Natural killer cell (primary cell): ENCODE measurements at regions not wholly inside any gene's neighbourhood (a gene's known extent, or its start where the extent isn't known, plus 50 kb on each side); places are given as distances from the start of the nearest gene placed in this dataset.

Source experiments
- ATAC-seq, 3 donors: fragments of 150-1000 bp in 2 of 3; fragments of 200-7000 bp in 1 of 3; cut with Tn5 transposase; 1 replicate in 1 of 3; 2 replicates in 2 of 3; pipeline ENCODE4 v1.10.0; 2021; ENCODE audit warnings: mild to moderate bottlenecking in 2 of 3, moderate library complexity in 2 of 3
- DNase-seq, 2 donors: peaks; one replicate each; pipeline versions ENCODE4 v3.0.0 to v3.0.0-alpha.2; 2013 to 2021; ENCODE audit warnings: mixed read lengths in 1 of 2
- H3K27ac ChIP-seq: one replicate; pipeline ENCODE4 v1.5.1; 2013; ENCODE audit warnings: mild to moderate bottlenecking, low read length
- H3K27me3 ChIP-seq: one replicate; pipeline ENCODE4 v1.6.1; 2013; ENCODE audit warnings: low read length; ENCODE audit not compliant: control insufficient read depth, insufficient read depth
- H3K36me3 ChIP-seq: one replicate; pipeline ENCODE4 v1.6.1; 2013; ENCODE audit warnings: low read length; ENCODE audit not compliant: control insufficient read depth, insufficient read depth
- H3K4me1 ChIP-seq: one replicate; pipeline ENCODE4 v1.6.1; 2013; ENCODE audit warnings: low read length; ENCODE audit not compliant: control insufficient read depth, insufficient read depth
- H3K4me3 ChIP-seq: one replicate; pipeline ENCODE4 v1.5.1; 2013; ENCODE audit warnings: low read length
- H3K9me3 ChIP-seq: one replicate; pipeline ENCODE4 v1.6.1; 2013; ENCODE audit warnings: low read length; ENCODE audit not compliant: control insufficient read depth, insufficient read depth
- H3K27ac Mint-ChIP-seq, 2 donors: one replicate each; pipeline ENCODE4 v1.8.0; 2022; ENCODE audit warnings: mild to moderate bottlenecking in 2 of 2, mixed read lengths in 2 of 2, moderate library complexity in 1 of 2
- H3K27me3 Mint-ChIP-seq, 2 donors: one replicate each; pipeline ENCODE4 v1.8.0; 2022; ENCODE audit warnings: low read depth in 2 of 2, mixed read lengths in 2 of 2
- H3K36me3 Mint-ChIP-seq: one replicate; pipeline ENCODE4 v1.8.0; 2022; ENCODE audit warnings: mixed read lengths
- H3K4me1 Mint-ChIP-seq, 2 donors: one replicate each; pipeline ENCODE4 v1.8.0; 2022; ENCODE audit warnings: mixed read lengths in 2 of 2
- H3K4me3 Mint-ChIP-seq: one replicate; pipeline ENCODE4 v1.8.0; 2022; ENCODE audit warnings: mild to moderate bottlenecking, moderate library complexity, mixed read lengths
- H3K9me3 Mint-ChIP-seq, 2 donors: one replicate each; pipeline ENCODE4 v1.8.0; 2022; ENCODE audit warnings: mixed read lengths in 2 of 2
- WGBS: methylation state at CpG from one replicate; pipeline ENCODE4 v1.1.7; 2013; ENCODE audit warnings: missing lambda C conversion rate; ENCODE audit not compliant: insufficient coverage; 5-methylcytosine and 5-hydroxymethylcytosine counted together
- intact Hi-C: fragments of 100-400 bp; cut with micrococcal nuclease; formaldehyde crosslinking; loops from one replicate; pipeline ENCODE4 v1.14.2; 2022
- TF ChIP-seq, protein P1 (sequence below): fragments of 200-600 bp; IDR thresholded peaks from one replicate; pipeline ENCODE4 v1.8.0; 2022; ENCODE audit warnings: antibody characterized with exemption

DNA sequence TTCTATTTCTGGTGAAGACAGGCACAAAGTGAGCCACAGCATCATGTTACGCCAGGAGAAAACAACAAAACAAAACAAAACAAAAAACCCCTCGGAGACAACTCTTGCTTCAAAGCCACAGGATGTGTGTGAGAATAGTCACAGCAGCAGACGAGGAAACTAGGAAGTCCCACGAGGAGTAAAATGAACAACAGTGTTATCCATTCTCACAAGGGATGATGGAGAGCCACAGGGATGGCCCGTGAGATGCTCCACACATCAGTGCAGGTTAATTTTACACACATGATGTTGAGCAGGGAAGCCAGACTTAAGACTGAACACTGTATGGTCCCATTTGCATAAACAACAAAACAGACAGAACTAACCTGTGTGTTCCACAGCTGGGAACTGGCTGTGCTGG lies 128.5 kb upstream of the TMEM18 start:
- ATAC-seq: no peak
- intact Hi-C loops: no loop called here

DNA sequence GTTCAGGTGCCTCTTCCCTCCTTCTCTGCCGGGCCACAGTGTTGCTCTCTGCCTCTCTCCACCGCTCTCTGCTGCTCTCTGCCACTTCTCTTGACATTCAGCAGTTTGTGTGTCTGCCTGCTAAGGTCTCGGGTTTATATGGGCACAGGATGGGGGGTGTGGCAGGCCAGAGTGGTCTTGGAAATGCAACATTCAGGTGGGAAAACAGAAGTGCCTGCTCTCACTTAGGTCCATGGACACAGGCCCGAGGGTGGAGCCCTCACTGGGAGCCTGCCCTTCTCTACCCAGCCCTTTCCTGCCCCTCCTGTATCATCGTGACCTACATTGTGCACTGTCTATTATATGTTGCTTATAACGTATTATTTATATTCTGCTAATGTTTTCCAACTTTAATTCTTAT lies 120.8 kb upstream of the TMEM18 start:
- no peak for ATAC-seq
- TF ChIP-seq, protein P1, sequence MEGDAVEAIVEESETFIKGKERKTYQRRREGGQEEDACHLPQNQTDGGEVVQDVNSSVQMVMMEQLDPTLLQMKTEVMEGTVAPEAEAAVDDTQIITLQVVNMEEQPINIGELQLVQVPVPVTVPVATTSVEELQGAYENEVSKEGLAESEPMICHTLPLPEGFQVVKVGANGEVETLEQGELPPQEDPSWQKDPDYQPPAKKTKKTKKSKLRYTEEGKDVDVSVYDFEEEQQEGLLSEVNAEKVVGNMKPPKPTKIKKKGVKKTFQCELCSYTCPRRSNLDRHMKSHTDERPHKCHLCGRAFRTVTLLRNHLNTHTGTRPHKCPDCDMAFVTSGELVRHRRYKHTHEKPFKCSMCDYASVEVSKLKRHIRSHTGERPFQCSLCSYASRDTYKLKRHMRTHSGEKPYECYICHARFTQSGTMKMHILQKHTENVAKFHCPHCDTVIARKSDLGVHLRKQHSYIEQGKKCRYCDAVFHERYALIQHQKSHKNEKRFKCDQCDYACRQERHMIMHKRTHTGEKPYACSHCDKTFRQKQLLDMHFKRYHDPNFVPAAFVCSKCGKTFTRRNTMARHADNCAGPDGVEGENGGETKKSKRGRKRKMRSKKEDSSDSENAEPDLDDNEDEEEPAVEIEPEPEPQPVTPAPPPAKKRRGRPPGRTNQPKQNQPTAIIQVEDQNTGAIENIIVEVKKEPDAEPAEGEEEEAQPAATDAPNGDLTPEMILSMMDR: no peak
- Histone ChIP-seq H3K36me3 (no peaks in the 10 kb centered on the region), H3K9me3 (no peaks in the 10 kb centered on the region), H3K27me3 (no peaks in the 10 kb centered on the region), H3K4me3 (no peak overlapping the region), H3K4me1 (no peaks in the 10 kb centered on the region), H3K27ac (no peak overlapping the region)
- H3K4me3 Mint-ChIP-seq: no peak overlapping the region
- no peak overlapping the region for H3K27ac Mint-ChIP-seq
- no peaks in the 10 kb centered on the region for H3K36me3 Mint-ChIP-seq
- intact Hi-C loops: no loop called here
- no peaks in the 10 kb centered on the region for H3K9me3 Mint-ChIP-seq
- 78% methylated on average over 4 of the region's 6 CpGs for WGBS
- H3K27me3 Mint-ChIP-seq: peaks cover under 1 to 3% of the 10 kb centered on the region in 2 donors
- no peaks in the 10 kb centered on the region for H3K4me1 Mint-ChIP-seq
- DNase-seq: no peak

More for the DNA sequence above, 128.5 kb upstream of the TMEM18 start:
- Histone ChIP-seq H3K27ac (no peak overlapping the region), H3K9me3 (no peaks in the 10 kb centered on the region), H3K27me3 (no peaks in the 10 kb centered on the region), H3K4me1 (no peaks in the 10 kb centered on the region), H3K36me3 (no peaks in the 10 kb centered on the region), H3K4me3 (no peak overlapping the region)
- no peaks in the 10 kb centered on the region for H3K36me3 Mint-ChIP-seq
- H3K4me3 Mint-ChIP-seq: no peak overlapping the region
- H3K9me3 Mint-ChIP-seq: no peaks in the 10 kb centered on the region
- H3K4me1 Mint-ChIP-seq: no peaks in the 10 kb centered on the region
- TF ChIP-seq, protein P1: no peak
- DNase-seq: no peak
- WGBS: 66% methylated on average over 5 of the region's 5 CpGs
- peaks cover 0 to 7% of the 10 kb centered on the region in 2 donors for H3K27me3 Mint-ChIP-seq
- no peak overlapping the region for H3K27ac Mint-ChIP-seq

DNA sequence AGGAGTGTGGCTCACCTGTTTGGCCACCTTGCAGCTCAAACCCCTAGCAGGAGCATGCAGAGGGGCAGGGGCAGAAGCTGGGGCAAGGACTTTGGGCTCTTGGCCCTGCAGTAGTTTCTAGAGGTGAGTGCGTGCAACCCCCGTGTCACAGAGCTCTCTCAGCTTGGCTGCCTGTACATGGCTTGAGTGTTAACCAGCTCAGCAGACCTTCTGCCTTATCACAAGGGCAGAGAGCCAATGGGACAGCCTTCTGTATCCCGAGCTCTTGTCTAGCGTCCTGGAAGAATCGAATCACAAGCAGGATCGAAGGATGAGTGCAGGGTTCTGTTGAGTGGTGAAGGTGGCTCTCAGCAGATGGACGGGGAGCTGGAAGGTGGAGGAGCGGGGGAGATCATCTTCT lies 120.3 kb upstream of the TMEM18 start:
- H3K4me1 Mint-ChIP-seq: no peaks in the 10 kb centered on the region
- Histone ChIP-seq H3K4me1 (no peaks in the 10 kb centered on the region), H3K36me3 (no peaks in the 10 kb centered on the region), H3K9me3 (no peaks in the 10 kb centered on the region), H3K4me3 (no peak overlapping the region), H3K27me3 (no peaks in the 10 kb centered on the region), H3K27ac (no peak overlapping the region)
- no peaks in the 10 kb centered on the region for H3K9me3 Mint-ChIP-seq
- no peak overlapping the region for H3K4me3 Mint-ChIP-seq
- TF ChIP-seq, protein P1: no peak
- 92% methylated on average over 8 of the region's 8 CpGs for WGBS
- no peaks in the 10 kb centered on the region for H3K36me3 Mint-ChIP-seq
- H3K27ac Mint-ChIP-seq: no peak overlapping the region
- DNase-seq (no peak), ATAC-seq (no peak)
- intact Hi-C loops: no loop called here
- H3K27me3 Mint-ChIP-seq: peaks cover 4 to 5% of the 10 kb centered on the region in 2 donors

DNA sequence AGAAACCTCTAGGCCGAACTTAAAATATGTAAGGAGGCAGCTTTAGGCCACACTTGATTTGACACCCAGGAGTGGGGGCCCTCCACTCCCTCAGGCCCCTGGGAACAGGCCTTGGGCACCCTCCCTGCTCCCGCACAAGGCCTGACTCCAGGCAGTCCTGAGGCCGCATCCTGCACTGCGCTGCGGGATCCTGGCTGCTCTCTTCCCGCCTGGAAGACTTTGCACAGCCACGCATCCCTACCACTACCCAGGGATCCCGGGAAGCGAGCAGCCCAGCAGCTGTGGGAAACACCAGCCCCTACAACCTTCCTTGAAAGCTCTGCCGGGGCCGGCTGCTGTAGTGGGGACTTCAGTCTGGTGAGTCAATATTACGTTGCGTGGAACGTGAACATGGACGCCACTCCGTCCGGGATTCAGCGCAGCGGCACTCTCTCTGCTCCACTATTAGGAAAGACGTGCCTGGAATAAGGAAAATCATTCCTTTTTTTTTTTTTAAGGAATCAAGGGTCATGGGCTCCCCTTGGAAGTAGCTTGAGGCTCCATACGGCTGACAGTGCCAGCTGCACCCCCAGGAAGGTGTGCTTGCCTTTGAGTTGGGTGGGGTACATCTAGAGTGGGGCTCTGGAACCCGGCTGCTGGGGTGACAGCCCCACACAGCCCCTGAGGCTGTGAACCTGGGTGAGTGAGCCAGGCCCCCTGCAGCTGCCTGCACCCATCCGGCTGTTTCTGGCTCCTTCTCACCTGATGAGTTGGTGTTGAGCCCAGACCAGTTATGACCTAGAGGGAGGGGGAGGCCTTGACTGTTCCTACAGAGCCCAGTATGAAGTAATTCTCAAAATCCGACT lies 119.2 kb upstream of the TMEM18 start:
- H3K27me3 Mint-ChIP-seq: peaks cover 5 to 11% of the 10 kb centered on the region in 2 donors
- no peak overlapping the region for H3K4me3 ChIP-seq
- H3K9me3 ChIP-seq: no peaks in the 10 kb centered on the region
- DNase-seq: no peak
- no peaks in the 10 kb centered on the region for H3K4me1 Mint-ChIP-seq
- H3K4me1 ChIP-seq: no peaks in the 10 kb centered on the region
- H3K27ac ChIP-seq: no peak overlapping the region
- H3K27me3 ChIP-seq: no peaks in the 10 kb centered on the region
- H3K36me3 Mint-ChIP-seq: no peaks in the 10 kb centered on the region
- no peaks in the 10 kb centered on the region for H3K36me3 ChIP-seq
- ATAC-seq: no peak
- WGBS: 93% methylated on average over 23 of the region's 24 CpGs
- TF ChIP-seq, protein P1: no peak
- no peak overlapping the region for H3K27ac Mint-ChIP-seq
- no peaks in the 10 kb centered on the region for H3K9me3 Mint-ChIP-seq
- intact Hi-C loops: no loop called here
- H3K4me3 Mint-ChIP-seq: no peak overlapping the region
